ENCODE measurements at regions not wholly inside any gene's neighbourhood (a gene's known extent, or its start where the extent isn't known, plus 50 kb on each side); places are given as distances from the start of the nearest gene placed in this dataset.

DNA sequence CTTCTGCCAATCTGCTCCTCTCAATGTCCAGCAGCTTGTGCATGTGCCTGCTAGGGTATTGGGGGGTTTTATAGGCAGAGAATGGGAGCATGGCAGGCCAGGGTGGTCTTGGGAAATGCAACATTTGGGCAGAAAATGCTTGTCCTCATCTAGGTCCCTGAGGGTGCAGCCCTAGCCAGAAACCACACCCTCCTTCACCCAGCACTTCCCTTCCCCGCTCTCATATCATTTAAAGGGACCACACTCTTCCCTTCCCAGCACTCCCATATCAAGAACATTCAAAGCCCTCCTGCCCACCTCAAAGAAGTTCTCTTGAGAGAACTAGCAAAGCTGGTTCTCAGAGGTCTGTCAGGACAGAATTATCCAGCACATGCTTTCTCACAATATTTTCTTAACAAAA lies 62.1 kb downstream of the HSD3B1 start:
- H3K4me1 ChIP-seq (replicated peaks in 1 of 4; ENCODE audit: control insufficient read depth in 3 of 4, insufficient read depth in 4 of 4, low read length in 3 of 4), result peaks cover 0 to 3% (median 0%) of the 10 kb centered on the region in 4 experiments; a peak in 1 of 7 replicates
- no peak overlapping the region for H2BK5ac ChIP-seq (ENCODE audit: low read depth, low read length)
- DNase-seq (ENCODE audit: low read depth in 1 of 2, low spot score in 2 of 2) (no peak), FAIRE-seq (no peak)
- WGBS, 2 experiments (ENCODE audit: extremely low coverage in 1 of 2, insufficient coverage in 1 of 2, insufficient read length in 1 of 2, insufficient replicate concordance in 2 of 2, low coverage in 1 of 2, low lambda C conversion rate in 2 of 2, missing lambda C conversion rate in 1 of 2), result 86% methylated on average over 1 of the region's 1 CpG; no CpG with 5 or more reads in 1 of the 2 experiments
- no peak overlapping the region for H3K23ac ChIP-seq (ENCODE audit: insufficient read length)
- no peak overlapping the region for H3K9ac ChIP-seq (replicated peaks in 1 of 4; ENCODE audit: extremely low read depth in 1 of 4, low read depth in 3 of 4, low read length in 3 of 4)
- ChIA-PET POLR2A (ENCODE audit: partially characterized antibody) (interaction anchor here (0.8 kb wide), 1 partner anchor 15 kb away, joined by 3 read pairs; no protein-coding TSS in a partner anchor), CTCF (ENCODE audit: partially characterized antibody) (interaction anchor here (1.0 to 2.5 kb wide), 8 partner anchors 10 to 197 kb away, joined by 3 to 13 read pairs (median 4); no protein-coding TSS in a partner anchor)
- H3K36me3 ChIP-seq (ENCODE audit: control insufficient read depth in 2 of 4, insufficient read depth in 4 of 4, low read length in 3 of 4), result no peaks in the 10 kb centered on the region
- no peak overlapping the region for H2BK12ac ChIP-seq (ENCODE audit: low read depth, low read length)
- no peaks in the 10 kb centered on the region for H3K23me2 ChIP-seq (ENCODE audit: low read depth, low read length)
- no peaks in the 10 kb centered on the region for H3K9me3 ChIP-seq (ENCODE audit: insufficient read depth in 2 of 2, low read depth in 1 of 2, low read length in 1 of 2)
- H3K4me3 ChIP-seq (ENCODE audit: extremely low read depth in 1 of 4, insufficient read depth in 2 of 4, low read depth in 3 of 4, low read length in 4 of 4), result no peak overlapping the region
- H4K91ac ChIP-seq (replicated peaks; ENCODE audit: insufficient read length, low read length), result no peak overlapping the region
- H2BK15ac ChIP-seq (ENCODE audit: low read length), result no peak overlapping the region
- no peak overlapping the region for H2BK20ac ChIP-seq (ENCODE audit: low read length)
- no peaks in the 10 kb centered on the region; the same call in 1 of the 2 replicates for H3K79me1 ChIP-seq (ENCODE audit: low read depth, low read length)
- H3K79me2 ChIP-seq (ENCODE audit: control insufficient read depth in 1 of 2, insufficient read depth in 2 of 2, low read length in 2 of 2), result no peaks in the 10 kb centered on the region
- no peak overlapping the region for H3K4me2 ChIP-seq (ENCODE audit: insufficient read depth in 1 of 2, low read depth in 2 of 2, low read length in 2 of 2)
- H3K56ac ChIP-seq (replicated peaks; ENCODE audit: insufficient read length, low read depth, low read length), result no peak overlapping the region
- H4K8ac ChIP-seq (ENCODE audit: extremely low read depth, insufficient read depth, low read length), result no peak overlapping the region
- H2BK120ac ChIP-seq (replicated peaks; ENCODE audit: low read depth, low read length), result no peak overlapping the region
- no peak overlapping the region for H2AK5ac ChIP-seq (ENCODE audit: low read depth, low read length)
- no peak overlapping the region for H3K18ac ChIP-seq (ENCODE audit: extremely low read depth, low read length)
- H2AFZ ChIP-seq (ENCODE audit: low read length), result no peak overlapping the region
- H3K27ac ChIP-seq (ENCODE audit: low read depth, low read length), result no peak overlapping the region
- H3K4ac ChIP-seq (replicated peaks; ENCODE audit: insufficient read length, low read depth, low read length), result no peak overlapping the region
- H4K5ac ChIP-seq (ENCODE audit: insufficient read length, low read depth, low read length), result no peak overlapping the region
- H4K20me1 ChIP-seq (replicated peaks in 1 of 2; ENCODE audit: control insufficient read depth in 1 of 2, insufficient read depth in 2 of 2, low read length in 2 of 2), result no peaks in the 10 kb centered on the region
- H3K14ac ChIP-seq (ENCODE audit: insufficient read length), result no peak overlapping the region
- H3K27me3 ChIP-seq (replicated peaks in 1 of 4; ENCODE audit: control insufficient read depth in 3 of 4, extremely low read depth in 1 of 4, insufficient read depth in 3 of 4, low read length in 3 of 4), result no peaks in the 10 kb centered on the region; a peak in 1 of 7 replicates
- TF ChIP-seq HDAC6 (IDR thresholded peaks at IDR 0.05; ENCODE audit: low read depth, low read length) (no peak), JUND (IDR thresholded peaks at IDR 0.05; ENCODE audit: low read length) (no peak), EZH2 (IDR thresholded peaks at IDR 0.05; ENCODE audit: low read depth, low read length, severe bottlenecking) (no peak), SP2 (IDR thresholded peaks at IDR 0.05; ENCODE audit: low read length) (no peak), POU5F1 (IDR thresholded peaks at IDR 0.05; ENCODE audit: low read depth, low read length) (no peak), RXRA (IDR thresholded peaks at IDR 0.05; ENCODE audit: insufficient read depth, low read depth, low read length) (no peak)
- TF ChIP-seq, protein P1, sequence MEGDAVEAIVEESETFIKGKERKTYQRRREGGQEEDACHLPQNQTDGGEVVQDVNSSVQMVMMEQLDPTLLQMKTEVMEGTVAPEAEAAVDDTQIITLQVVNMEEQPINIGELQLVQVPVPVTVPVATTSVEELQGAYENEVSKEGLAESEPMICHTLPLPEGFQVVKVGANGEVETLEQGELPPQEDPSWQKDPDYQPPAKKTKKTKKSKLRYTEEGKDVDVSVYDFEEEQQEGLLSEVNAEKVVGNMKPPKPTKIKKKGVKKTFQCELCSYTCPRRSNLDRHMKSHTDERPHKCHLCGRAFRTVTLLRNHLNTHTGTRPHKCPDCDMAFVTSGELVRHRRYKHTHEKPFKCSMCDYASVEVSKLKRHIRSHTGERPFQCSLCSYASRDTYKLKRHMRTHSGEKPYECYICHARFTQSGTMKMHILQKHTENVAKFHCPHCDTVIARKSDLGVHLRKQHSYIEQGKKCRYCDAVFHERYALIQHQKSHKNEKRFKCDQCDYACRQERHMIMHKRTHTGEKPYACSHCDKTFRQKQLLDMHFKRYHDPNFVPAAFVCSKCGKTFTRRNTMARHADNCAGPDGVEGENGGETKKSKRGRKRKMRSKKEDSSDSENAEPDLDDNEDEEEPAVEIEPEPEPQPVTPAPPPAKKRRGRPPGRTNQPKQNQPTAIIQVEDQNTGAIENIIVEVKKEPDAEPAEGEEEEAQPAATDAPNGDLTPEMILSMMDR (IDR thresholded peaks at IDR 0.05; ENCODE audit: control extremely low read depth in 1 of 3, insufficient read depth in 1 of 3, low read depth in 1 of 3, low read length in 3 of 3), result no peak
- TF ChIP-seq, protein P2, sequence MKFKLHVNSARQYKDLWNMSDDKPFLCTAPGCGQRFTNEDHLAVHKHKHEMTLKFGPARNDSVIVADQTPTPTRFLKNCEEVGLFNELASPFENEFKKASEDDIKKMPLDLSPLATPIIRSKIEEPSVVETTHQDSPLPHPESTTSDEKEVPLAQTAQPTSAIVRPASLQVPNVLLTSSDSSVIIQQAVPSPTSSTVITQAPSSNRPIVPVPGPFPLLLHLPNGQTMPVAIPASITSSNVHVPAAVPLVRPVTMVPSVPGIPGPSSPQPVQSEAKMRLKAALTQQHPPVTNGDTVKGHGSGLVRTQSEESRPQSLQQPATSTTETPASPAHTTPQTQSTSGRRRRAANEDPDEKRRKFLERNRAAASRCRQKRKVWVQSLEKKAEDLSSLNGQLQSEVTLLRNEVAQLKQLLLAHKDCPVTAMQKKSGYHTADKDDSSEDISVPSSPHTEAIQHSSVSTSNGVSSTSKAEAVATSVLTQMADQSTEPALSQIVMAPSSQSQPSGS (IDR thresholded peaks at IDR 0.05; ENCODE audit: low read length), result no peak
- TF ChIP-seq, protein P3, sequence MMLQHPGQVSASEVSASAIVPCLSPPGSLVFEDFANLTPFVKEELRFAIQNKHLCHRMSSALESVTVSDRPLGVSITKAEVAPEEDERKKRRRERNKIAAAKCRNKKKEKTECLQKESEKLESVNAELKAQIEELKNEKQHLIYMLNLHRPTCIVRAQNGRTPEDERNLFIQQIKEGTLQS (IDR thresholded peaks at IDR 0.05; ENCODE audit: insufficient read depth, low read depth, low read length), result no peak

Measured in H1 (cell line).